HG02610 (cell line): ENCODE measurements at regions not wholly inside any gene's neighbourhood (a gene's known extent, or its start where the extent isn't known, plus 50 kb on each side); places are given as distances from the start of the nearest gene placed in this dataset.
A peak's percentile ranks its signal among the peaks of the same experiment; 100 is the strongest.
"Not testable (repeated sequence)": the region's sequence is repeated elsewhere in the genome, so short reads cannot be mapped to it uniquely, and the experiment has no call there.

ENCODE experiments used
- ATAC-seq: cut with Tn5 transposase; IDR thresholded peaks from one replicate; pipeline ENCODE4 v1.9.1; 2021; ENCODE audit warnings: mild to moderate bottlenecking, moderate library complexity; ENCODE audit not compliant: unreplicated experiment

- no peak for ATAC-seq
These were observed 170.7 kb upstream of the SLC7A11 start for GRCh38 chr4:138412847-138413246.

- no peak for ATAC-seq
These were observed 168.1 kb upstream of the SLC7A11 start for GRCh38 chr4:138410266-138410665.

GRCh38 chr4:138409670-138410069 is 167.5 kb upstream of the SLC7A11 start:
- no peak for ATAC-seq

GRCh38 chr4:138408758-138409157 is 166.6 kb upstream of the SLC7A11 start:
- no peak for ATAC-seq

- no peak for ATAC-seq
These were observed 165.2 kb upstream of the SLC7A11 start for GRCh38 chr4:138407329-138407728.

GRCh38 chr4:138406876-138407275 is 164.7 kb upstream of the SLC7A11 start:
- no peak for ATAC-seq

- peak; percentile 79 for ATAC-seq
These were observed 163.9 kb upstream of the SLC7A11 start for GRCh38 chr4:138405934-138406567.

GRCh38 chr4:138405466-138405891 is 163.3 kb upstream of the SLC7A11 start:
- peak; percentile 81 for ATAC-seq

- ATAC-seq: no peak
These were observed 162.7 kb upstream of the SLC7A11 start for GRCh38 chr4:138404801-138405200.

- no peak for ATAC-seq
These were observed 162.1 kb upstream of the SLC7A11 start for GRCh38 chr4:138404251-138404650.

GRCh38 chr4:138401334-138401733 is 159.2 kb upstream of the SLC7A11 start:
- ATAC-seq: no peak

GRCh38 chr4:138400543-138400942 is 158.4 kb upstream of the SLC7A11 start:
- ATAC-seq: no peak

- ATAC-seq: no peak
These were observed 157.9 kb upstream of the SLC7A11 start for GRCh38 chr4:138400066-138400465.

GRCh38 chr4:138399081-138399480 is 156.9 kb upstream of the SLC7A11 start:
- ATAC-seq: no peak

GRCh38 chr4:138398322-138398721 is 156.2 kb upstream of the SLC7A11 start:
- ATAC-seq: no peak

- ATAC-seq: no peak
These were observed 151.9 kb upstream of the SLC7A11 start for GRCh38 chr4:138393886-138394610.

- ATAC-seq: peak; percentile 73
These were observed 150.7 kb upstream of the SLC7A11 start for GRCh38 chr4:138392751-138393308.

- ATAC-seq: no peak
These were observed 148.0 kb upstream of the SLC7A11 start for GRCh38 chr4:138389976-138390685.

- no peak for ATAC-seq
These were observed 132.8 kb upstream of the SLC7A11 start for GRCh38 chr4:138374947-138375346.

GRCh38 chr4:138367942-138368341 is 125.8 kb upstream of the SLC7A11 start:
- ATAC-seq: no peak

- not testable (repeated sequence) for ATAC-seq
These were observed 110.3 kb upstream of the SLC7A11 start for GRCh38 chr4:138352446-138352845.

- ATAC-seq: peak; percentile 73
These were observed 105.9 kb upstream of the SLC7A11 start for GRCh38 chr4:138348055-138348454.
